Type B pancreatic cell (in vitro differentiated cells): ENCODE measurements at regions not wholly inside any gene's neighbourhood (a gene's known extent, or its start where the extent isn't known, plus 50 kb on each side); places are given as distances from the start of the nearest gene placed in this dataset.

Source experiments
- DNase-seq: peaks from one replicate; pipeline ENCODE4 v3.0.0; 2021; ENCODE audit warnings: mixed read lengths; ENCODE audit not compliant: unreplicated experiment; ENCODE audit errors: extremely low spot score
- H3K27ac Mint-ChIP-seq: 2 replicates; pipeline ENCODE4 v1.8.0; 2021; ENCODE audit warnings: mild to moderate bottlenecking, mixed read lengths
- H3K27me3 Mint-ChIP-seq: 2 replicates; pipeline ENCODE4 v1.8.0; 2021; ENCODE audit warnings: mixed read lengths
- H3K36me3 Mint-ChIP-seq: 2 replicates; pipeline ENCODE4 v1.8.0; 2021; ENCODE audit warnings: mixed read lengths
- H3K4me1 Mint-ChIP-seq: one replicate; pipeline ENCODE4 v1.8.0; 2021; ENCODE audit warnings: mixed read lengths; ENCODE audit not compliant: unreplicated experiment
- H3K4me3 Mint-ChIP-seq: 2 replicates; pipeline ENCODE4 v1.8.0; 2021; ENCODE audit warnings: mild to moderate bottlenecking, mixed read lengths
- H3K9me3 Mint-ChIP-seq: 2 replicates; pipeline ENCODE4 v1.8.0; 2021; ENCODE audit warnings: mixed read lengths
- CTCF ChIP-seq: fragments of 200-600 bp; sonication (generic); conservative IDR thresholded peaks from 2 replicates; pipeline ENCODE4 v1.5.0; 2021; ENCODE audit warnings: antibody characterized with exemption, mild to moderate bottlenecking

- no peak for DNase-seq
- TF ChIP-seq CTCF: no peak
- H3K9me3 Mint-ChIP-seq: no peaks in the 10 kb centered on the region
- H3K4me1 Mint-ChIP-seq: peaks cover 2% of the 10 kb centered on the region
- H3K36me3 Mint-ChIP-seq: no peaks in the 10 kb centered on the region
- H3K27ac Mint-ChIP-seq: no peak overlapping the region
- H3K4me3 Mint-ChIP-seq: no peak overlapping the region
- H3K27me3 Mint-ChIP-seq: no peaks in the 10 kb centered on the region
Observed at GRCh38 chr10:55310143-55310542, 509.1 kb upstream of the PCDH15 start.

- TF ChIP-seq CTCF: no peak
- H3K4me1 Mint-ChIP-seq: peaks cover 4% of the 10 kb centered on the region
- H3K36me3 Mint-ChIP-seq: no peaks in the 10 kb centered on the region
Observed at GRCh38 chr10:55305285-55305684, 504.3 kb upstream of the PCDH15 start.

GRCh38 chr10:55287346-55287745 is 486.3 kb upstream of the PCDH15 start:
- H3K4me3 Mint-ChIP-seq: no peak overlapping the region
- H3K27me3 Mint-ChIP-seq: no peaks in the 10 kb centered on the region
- H3K27ac Mint-ChIP-seq: no peak overlapping the region
- no peak for DNase-seq
- H3K9me3 Mint-ChIP-seq: peaks cover 13% of the 10 kb centered on the region
- no peaks in the 10 kb centered on the region for H3K36me3 Mint-ChIP-seq
- no peaks in the 10 kb centered on the region for H3K4me1 Mint-ChIP-seq
- peak; percentile 32 for TF ChIP-seq CTCF

More at GRCh38 chr10:55305285-55305684, 504.3 kb upstream of the PCDH15 start:
- no peak overlapping the region for H3K4me3 Mint-ChIP-seq
- no peak overlapping the region for H3K27ac Mint-ChIP-seq
- no peak for DNase-seq
- no peaks in the 10 kb centered on the region for H3K9me3 Mint-ChIP-seq
- no peaks in the 10 kb centered on the region for H3K27me3 Mint-ChIP-seq

GRCh38 chr10:55283031-55283430 is 482.0 kb upstream of the PCDH15 start:
- no peak for DNase-seq
- H3K4me1 Mint-ChIP-seq: no peaks in the 10 kb centered on the region
- H3K4me3 Mint-ChIP-seq: no peak overlapping the region
- H3K27ac Mint-ChIP-seq: no peak overlapping the region
- no peaks in the 10 kb centered on the region for H3K27me3 Mint-ChIP-seq
- TF ChIP-seq CTCF: no peak
- no peaks in the 10 kb centered on the region for H3K36me3 Mint-ChIP-seq
- peaks cover 5% of the 10 kb centered on the region for H3K9me3 Mint-ChIP-seq

- Mint-ChIP-seq H3K4me1 (no peaks in the 10 kb centered on the region), H3K27ac (no peak overlapping the region), H3K36me3 (no peaks in the 10 kb centered on the region), H3K27me3 (no peaks in the 10 kb centered on the region), H3K9me3 (peaks cover 5% of the 10 kb centered on the region), H3K4me3 (no peak overlapping the region)
- DNase-seq: no peak
- no peak for TF ChIP-seq CTCF
Observed at GRCh38 chr10:55280696-55281095, 479.7 kb upstream of the PCDH15 start.

GRCh38 chr10:55277549-55277948 is 476.5 kb upstream of the PCDH15 start:
- H3K4me1 Mint-ChIP-seq: no peaks in the 10 kb centered on the region
- no peaks in the 10 kb centered on the region for H3K36me3 Mint-ChIP-seq
- TF ChIP-seq CTCF: no peak
- no peaks in the 10 kb centered on the region for H3K27me3 Mint-ChIP-seq
- no peak overlapping the region for H3K27ac Mint-ChIP-seq
- H3K9me3 Mint-ChIP-seq: no peaks in the 10 kb centered on the region
- no peak overlapping the region for H3K4me3 Mint-ChIP-seq
- no peak for DNase-seq
